ENCODE measurements at regions not wholly inside any gene's neighbourhood (a gene's known extent, or its start where the extent isn't known, plus 50 kb on each side); places are given as distances from the start of the nearest gene placed in this dataset.

- peak; percentile 22 for DNase-seq (ENCODE audit: low read depth)
- no peak overlapping the region for H3K4me3 ChIP-seq (ENCODE audit: low read depth, low read length)
- no peak for TF ChIP-seq CTCF (IDR thresholded peaks at IDR 0.05; ENCODE audit: insufficient read depth, low read depth, low read length)
Observed at GRCh38 chr7:110522761-110523200, 568.1 kb upstream of the LRRN3 start.

GRCh38 chr7:110529175-110529574, 561.8 kb upstream of the LRRN3 start:
- TF ChIP-seq CTCF (IDR thresholded peaks at IDR 0.05; ENCODE audit: insufficient read depth, low read depth, low read length), result no peak
- H3K4me3 ChIP-seq (ENCODE audit: low read depth, low read length), result no peak overlapping the region
- DNase-seq (ENCODE audit: low read depth), result no peak

- DNase-seq (ENCODE audit: low read depth), result peak; percentile 11
- TF ChIP-seq CTCF (IDR thresholded peaks at IDR 0.05; ENCODE audit: insufficient read depth, low read depth, low read length), result no peak
- no peak overlapping the region for H3K4me3 ChIP-seq (ENCODE audit: low read depth, low read length)
Observed at GRCh38 chr7:110531186-110531585, 559.7 kb upstream of the LRRN3 start.

GRCh38 chr7:110534241-110534931, 556.5 kb upstream of the LRRN3 start:
- peak; percentile 53 for DNase-seq (ENCODE audit: low read depth)
- no peak for TF ChIP-seq CTCF (IDR thresholded peaks at IDR 0.05; ENCODE audit: insufficient read depth, low read depth, low read length)
- no peak overlapping the region for H3K4me3 ChIP-seq (ENCODE audit: low read depth, low read length)

GRCh38 chr7:110539216-110539615, 551.7 kb upstream of the LRRN3 start:
- no peak for TF ChIP-seq CTCF (IDR thresholded peaks at IDR 0.05; ENCODE audit: insufficient read depth, low read depth, low read length)
- DNase-seq (ENCODE audit: low read depth), result peak; percentile 73
- H3K4me3 ChIP-seq (ENCODE audit: low read depth, low read length), result no peak overlapping the region

GRCh38 chr7:110541962-110542361, 549.0 kb upstream of the LRRN3 start:
- DNase-seq (ENCODE audit: low read depth), result no peak
- no peak for TF ChIP-seq CTCF (IDR thresholded peaks at IDR 0.05; ENCODE audit: insufficient read depth, low read depth, low read length)
- H3K4me3 ChIP-seq (ENCODE audit: low read depth, low read length), result no peak overlapping the region

- TF ChIP-seq CTCF (IDR thresholded peaks at IDR 0.05; ENCODE audit: insufficient read depth, low read depth, low read length), result no peak
- no peak for DNase-seq (ENCODE audit: low read depth)
- H3K4me3 ChIP-seq (ENCODE audit: low read depth, low read length), result no peak overlapping the region
Observed at GRCh38 chr7:110544194-110544593, 546.7 kb upstream of the LRRN3 start.
